ENCODE measurements at regions not wholly inside any gene's neighbourhood (a gene's known extent, or its start where the extent isn't known, plus 50 kb on each side); places are given as distances from the start of the nearest gene placed in this dataset.

GRCh38 chr2:128803222-128803621 is 484.6 kb upstream of the HS6ST1 start:
- Histone ChIP-seq H3K36me3 (replicated peaks; ENCODE audit: low read depth, low read length) (no peaks in the 10 kb centered on the region), H3K4me3 (ENCODE audit: low read length) (no peak overlapping the region), H3K4me1 (ENCODE audit: low read length) (no peaks in the 10 kb centered on the region), H3K27ac (ENCODE audit: low read length) (no peak overlapping the region), H3K9ac (ENCODE audit: low read length) (no peak overlapping the region), H3K9me3 (ENCODE audit: insufficient read depth, low read length) (no peaks in the 10 kb centered on the region), H3K27me3 (ENCODE audit: low read depth, low read length) (peaks cover 3% of the 10 kb centered on the region; the same call in 1 of the 2 replicates), H4K20me1 (ENCODE audit: insufficient read depth, low read length) (no peaks in the 10 kb centered on the region), H2AFZ (ENCODE audit: low read depth, low read length) (no peak overlapping the region), H3K4me2 (ENCODE audit: low read length) (no peak overlapping the region), H3K79me2 (ENCODE audit: low read length) (no peaks in the 10 kb centered on the region)
- TF ChIP-seq CTCF (IDR thresholded peaks at IDR 0.05; ENCODE audit: low read depth, low read length), result no peak
- no peak for TF ChIP-seq EZH2phosphoT487 (IDR thresholded peaks at IDR 0.05; ENCODE audit: low read depth)

- no peak for TF ChIP-seq EZH2phosphoT487 (IDR thresholded peaks at IDR 0.05; ENCODE audit: low read depth)
- no peaks in the 10 kb centered on the region for H3K79me2 ChIP-seq (ENCODE audit: low read length)
- no peaks in the 10 kb centered on the region; the same call in 1 of the 2 replicates for H3K27me3 ChIP-seq (ENCODE audit: low read depth, low read length)
- H2AFZ ChIP-seq (ENCODE audit: low read depth, low read length), result no peak overlapping the region
- no peak overlapping the region for H3K4me2 ChIP-seq (ENCODE audit: low read length)
- no peaks in the 10 kb centered on the region for H3K4me1 ChIP-seq (ENCODE audit: low read length)
- no peak overlapping the region for H3K9ac ChIP-seq (ENCODE audit: low read length)
- H3K9me3 ChIP-seq (ENCODE audit: insufficient read depth, low read length), result no peaks in the 10 kb centered on the region
- H3K27ac ChIP-seq (ENCODE audit: low read length), result no peak overlapping the region
- no peaks in the 10 kb centered on the region for H4K20me1 ChIP-seq (ENCODE audit: insufficient read depth, low read length)
- H3K36me3 ChIP-seq (replicated peaks; ENCODE audit: low read depth, low read length), result no peaks in the 10 kb centered on the region
- no peak overlapping the region for H3K4me3 ChIP-seq (ENCODE audit: low read length)
These were observed 486.6 kb upstream of the HS6ST1 start for GRCh38 chr2:128805237-128805636.

GRCh38 chr2:128805918-128806317 is 487.2 kb upstream of the HS6ST1 start:
- no peaks in the 10 kb centered on the region for H3K9me3 ChIP-seq (ENCODE audit: insufficient read depth, low read length)
- no peak overlapping the region for H2AFZ ChIP-seq (ENCODE audit: low read depth, low read length)
- TF ChIP-seq EZH2phosphoT487 (IDR thresholded peaks at IDR 0.05; ENCODE audit: low read depth), result no peak
- TF ChIP-seq CTCF (IDR thresholded peaks at IDR 0.05; ENCODE audit: low read depth, low read length), result no peak
- H3K27ac ChIP-seq (ENCODE audit: low read length), result no peak overlapping the region
- H3K36me3 ChIP-seq (replicated peaks; ENCODE audit: low read depth, low read length), result no peaks in the 10 kb centered on the region
- no peak overlapping the region for H3K9ac ChIP-seq (ENCODE audit: low read length)
- no peaks in the 10 kb centered on the region for H3K79me2 ChIP-seq (ENCODE audit: low read length)
- no peak overlapping the region for H3K4me2 ChIP-seq (ENCODE audit: low read length)
- no peak overlapping the region for H3K4me3 ChIP-seq (ENCODE audit: low read length)
- no peaks in the 10 kb centered on the region; the same call in 1 of the 2 replicates for H3K27me3 ChIP-seq (ENCODE audit: low read depth, low read length)
- no peaks in the 10 kb centered on the region for H3K4me1 ChIP-seq (ENCODE audit: low read length)
- no peaks in the 10 kb centered on the region for H4K20me1 ChIP-seq (ENCODE audit: insufficient read depth, low read length)

- Histone ChIP-seq H3K36me3 (replicated peaks; ENCODE audit: low read depth, low read length) (no peaks in the 10 kb centered on the region), H3K4me2 (ENCODE audit: low read length) (no peak overlapping the region), H2AFZ (ENCODE audit: low read depth, low read length) (no peak overlapping the region), H4K20me1 (ENCODE audit: insufficient read depth, low read length) (no peaks in the 10 kb centered on the region), H3K4me1 (ENCODE audit: low read length) (no peaks in the 10 kb centered on the region), H3K9me3 (ENCODE audit: insufficient read depth, low read length) (no peaks in the 10 kb centered on the region), H3K9ac (ENCODE audit: low read length) (no peak overlapping the region), H3K79me2 (ENCODE audit: low read length) (no peaks in the 10 kb centered on the region), H3K27ac (ENCODE audit: low read length) (no peak overlapping the region), H3K4me3 (ENCODE audit: low read length) (no peak overlapping the region), H3K27me3 (ENCODE audit: low read depth, low read length) (no peaks in the 10 kb centered on the region; the same call in 1 of the 2 replicates)
- TF ChIP-seq CTCF (IDR thresholded peaks at IDR 0.05; ENCODE audit: low read depth, low read length) (no peak), EZH2phosphoT487 (IDR thresholded peaks at IDR 0.05; ENCODE audit: low read depth) (no peak)
These were observed 488.6 kb upstream of the HS6ST1 start for GRCh38 chr2:128807317-128807716.
